ENCODE measurements at regions not wholly inside any gene's neighbourhood (a gene's known extent, or its start where the extent isn't known, plus 50 kb on each side); places are given as distances from the start of the nearest gene placed in this dataset.

DNA sequence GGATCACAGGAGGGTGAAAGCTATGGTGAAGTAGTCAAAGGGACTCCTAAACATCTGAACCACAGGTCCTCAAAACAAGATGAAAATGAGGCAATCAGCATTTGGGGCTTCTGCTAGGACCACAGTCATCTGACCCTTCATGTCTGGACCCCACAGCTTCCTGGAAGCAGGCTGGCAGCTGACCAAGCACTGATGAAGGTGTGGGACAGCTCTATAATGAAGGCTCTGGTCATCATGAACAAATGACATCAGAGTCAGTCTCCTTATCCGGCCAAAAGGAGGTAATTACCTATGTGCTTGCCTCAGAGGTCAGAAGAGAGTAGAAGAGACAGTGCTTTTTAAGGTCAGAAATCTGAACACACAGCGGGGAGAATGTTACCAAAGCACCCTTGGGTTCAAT is 101.2 kb upstream of the GNAO1 start:
- DNase-seq (ENCODE audit: low read depth): no peak

DNA sequence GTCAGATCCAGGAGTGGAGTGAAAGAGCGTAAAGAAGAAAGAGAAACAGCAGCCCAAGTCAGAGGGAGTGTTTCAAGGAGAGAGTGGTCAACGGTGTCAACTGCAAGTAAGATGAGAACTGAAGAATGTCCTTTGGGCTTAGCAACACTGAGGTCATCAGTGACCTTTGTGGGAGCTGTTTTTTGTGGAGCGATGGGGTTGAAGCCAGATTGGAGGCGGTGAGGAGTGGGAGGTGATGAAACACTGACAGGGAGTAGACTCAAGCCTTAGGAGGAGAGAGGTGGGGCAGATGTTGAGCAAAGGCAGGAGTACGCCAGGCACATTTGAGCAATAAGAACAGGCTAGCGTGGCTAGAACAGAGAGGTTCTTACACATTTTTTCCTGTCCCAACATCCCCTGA is 103.7 kb upstream of the GNAO1 start:
- DNase-seq (ENCODE audit: low read depth): no peak

DNA sequence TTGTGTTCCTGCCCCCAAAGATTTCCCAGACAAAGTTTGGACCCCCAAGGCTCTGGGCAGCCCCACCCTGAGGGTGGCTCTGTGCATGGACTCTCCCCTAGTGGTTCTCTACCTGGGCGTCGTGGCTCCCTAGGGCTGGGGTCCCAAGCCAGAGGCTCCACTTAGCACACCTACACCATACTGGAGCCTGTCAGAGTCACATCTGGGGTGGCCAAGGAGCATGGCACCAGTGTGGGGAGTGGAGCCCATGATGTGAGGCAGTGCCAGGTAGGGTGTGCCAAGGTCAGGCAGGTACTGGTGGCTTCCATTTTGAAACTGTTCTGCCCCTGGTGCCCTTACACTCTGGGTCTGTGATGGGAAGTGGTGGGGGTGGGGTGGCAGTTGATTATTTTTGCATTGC is 109.9 kb upstream of the GNAO1 start:
- no peak for DNase-seq (ENCODE audit: low read depth)

DNA sequence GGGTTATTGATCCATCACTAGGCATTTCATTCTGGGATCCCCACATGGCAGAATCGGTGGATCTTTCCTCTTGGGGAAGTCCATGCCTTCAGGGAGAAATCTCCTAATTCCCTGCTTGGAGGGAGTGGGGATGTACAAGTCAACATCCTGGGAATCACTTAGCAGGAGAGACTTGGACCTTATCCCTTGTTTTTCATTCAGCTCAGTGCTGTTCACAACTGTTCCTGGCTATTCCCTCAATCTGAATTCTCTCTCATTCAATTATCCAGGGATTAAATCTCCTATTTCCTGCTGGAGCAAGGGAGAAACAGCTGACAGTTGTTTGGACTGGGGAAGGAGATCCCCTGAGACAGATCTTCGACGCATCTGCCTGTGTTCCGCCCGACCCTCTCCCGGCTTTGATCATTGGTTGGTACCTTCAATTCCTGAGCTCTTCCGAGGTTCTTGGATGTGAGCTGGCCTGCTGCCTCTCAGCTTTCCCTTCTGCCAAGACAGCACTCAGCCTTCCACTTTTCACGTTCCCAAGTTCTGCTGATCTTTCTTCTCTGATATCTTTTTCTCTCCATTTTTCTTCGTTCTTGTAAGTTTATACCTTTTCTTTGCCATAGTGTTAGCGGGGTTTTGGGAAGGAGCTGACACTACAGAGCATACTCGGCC is 115.4 kb upstream of the GNAO1 start:
- DNase-seq (ENCODE audit: low read depth): no peak

DNA sequence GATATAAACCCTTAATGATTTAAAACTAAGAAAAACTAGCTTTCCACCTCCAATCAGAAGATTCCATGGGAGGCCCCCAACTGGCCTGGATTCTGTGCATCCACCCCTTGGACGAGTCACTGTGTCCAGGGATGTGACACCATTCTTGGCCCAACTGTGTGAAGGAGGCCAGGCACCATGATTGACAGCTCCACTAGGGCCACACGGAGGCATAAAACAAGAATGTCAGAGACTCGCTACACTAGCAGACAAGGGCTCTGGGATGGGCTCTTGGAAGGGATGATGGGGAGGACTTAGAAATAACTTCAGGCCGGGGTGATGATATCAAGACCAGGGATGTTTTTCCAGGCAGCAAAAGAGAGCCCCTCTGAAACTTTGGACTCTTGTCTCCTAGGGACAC is 117.8 kb upstream of the GNAO1 start:
- DNase-seq (ENCODE audit: low read depth): no peak

GRCh38 chr16:56072096-56072495 is 119.2 kb upstream of the GNAO1 start:
- no peak for DNase-seq (ENCODE audit: low read depth)

DNA sequence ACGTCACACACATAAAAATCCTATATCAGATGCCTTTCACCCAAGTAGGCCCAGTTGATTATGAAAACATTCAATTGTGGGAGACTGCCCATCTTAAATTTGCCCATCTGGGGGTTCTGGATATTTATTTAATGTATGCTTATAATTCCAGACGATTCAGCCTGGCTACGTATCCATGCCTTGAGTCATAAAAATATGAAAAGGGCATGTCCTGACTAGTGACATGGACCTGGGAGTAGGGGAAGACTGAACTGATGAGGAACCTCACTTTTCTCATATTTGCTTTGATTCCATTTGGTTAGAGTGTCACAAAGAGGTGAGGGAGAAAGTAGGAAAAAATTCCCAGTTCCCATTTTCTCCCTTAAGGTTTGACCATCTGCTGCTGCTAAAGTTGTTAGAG is 122.5 kb upstream of the GNAO1 start:
- no peak for DNase-seq (ENCODE audit: low read depth)

GRCh38 chr16:56068314-56068713 is 123.0 kb upstream of the GNAO1 start:
- DNase-seq (ENCODE audit: low read depth): no peak

DNA sequence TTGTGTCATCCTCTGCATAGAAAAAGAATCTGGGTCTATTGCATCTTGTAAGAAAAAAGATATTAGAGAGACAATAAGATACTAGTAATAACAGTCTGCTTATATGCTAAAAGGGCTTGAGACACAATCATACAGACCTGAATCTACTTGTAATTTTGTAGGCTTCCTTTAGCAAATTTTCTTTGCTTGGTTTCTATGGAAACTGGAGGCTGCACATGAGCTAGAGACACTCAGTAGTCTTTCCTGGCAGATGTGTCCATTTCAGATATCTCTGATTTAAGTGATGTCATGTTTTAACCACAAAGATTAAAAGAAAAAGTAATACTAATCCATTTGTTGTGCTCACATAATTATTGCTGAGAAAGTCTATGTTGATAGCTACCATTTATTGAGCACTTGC is 123.9 kb upstream of the GNAO1 start:
- DNase-seq (ENCODE audit: low read depth): no peak

DNA sequence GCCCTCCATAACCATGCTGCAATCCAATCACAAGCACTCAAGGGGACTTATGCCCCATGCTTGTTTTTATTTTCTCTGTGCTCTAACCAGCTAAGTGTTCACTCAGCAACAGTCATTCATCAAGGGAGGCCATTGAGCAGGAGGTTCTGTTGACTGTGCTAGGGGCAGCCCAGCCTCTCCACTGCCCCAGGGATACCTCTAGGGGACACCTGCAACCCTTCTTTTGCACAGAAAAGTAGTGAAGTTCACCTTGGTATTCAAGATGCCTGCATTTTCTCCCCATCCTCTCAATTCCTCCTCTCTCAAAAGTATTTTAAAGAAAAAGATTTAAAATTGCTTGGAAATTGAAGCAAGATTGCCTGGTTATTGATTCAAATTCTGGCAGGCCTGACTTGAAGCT is 124.7 kb upstream of the GNAO1 start:
- no peak for DNase-seq (ENCODE audit: low read depth)

GRCh38 chr16:56063111-56063510 is 128.2 kb upstream of the GNAO1 start:
- DNase-seq (ENCODE audit: low read depth): no peak

DNA sequence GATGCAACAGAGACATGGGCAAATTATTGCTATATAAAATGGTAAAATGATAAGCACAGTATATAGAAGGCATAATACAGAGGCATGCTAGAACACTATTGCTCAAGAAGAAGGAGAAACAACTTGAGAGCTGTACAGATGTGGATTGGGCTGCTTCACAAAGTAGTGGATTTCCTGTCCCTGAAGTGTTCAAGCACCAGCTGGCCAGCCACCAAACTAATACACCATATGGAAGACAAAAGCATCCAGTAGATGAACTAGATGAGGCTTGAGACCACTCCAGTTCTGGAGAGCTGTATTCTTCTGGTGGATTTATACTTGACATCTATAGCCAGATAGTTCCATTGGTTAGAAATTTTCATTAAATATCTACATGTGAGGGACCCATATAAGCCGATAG is 134.1 kb upstream of the GNAO1 start:
- no peak for DNase-seq (ENCODE audit: low read depth)

DNA sequence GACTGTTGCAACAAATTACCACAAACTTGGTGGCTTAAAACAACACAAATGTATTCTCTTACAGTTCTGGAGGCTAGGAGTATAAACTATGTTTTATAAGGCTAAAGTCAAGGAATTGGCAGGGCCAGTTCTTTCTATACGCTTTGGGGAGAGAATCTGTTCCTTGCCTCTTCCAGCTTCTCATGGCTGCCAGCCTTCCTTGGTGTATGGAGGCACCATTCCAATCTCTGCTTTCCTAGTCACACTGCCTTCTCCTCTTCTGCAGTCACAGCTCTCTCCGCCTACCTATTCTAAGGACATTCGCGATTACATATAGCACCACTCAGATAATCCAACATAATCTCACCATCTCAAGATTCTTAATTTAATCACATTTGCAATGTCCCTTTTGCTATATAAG is 140.4 kb upstream of the GNAO1 start:
- DNase-seq (ENCODE audit: low read depth): no peak

DNA sequence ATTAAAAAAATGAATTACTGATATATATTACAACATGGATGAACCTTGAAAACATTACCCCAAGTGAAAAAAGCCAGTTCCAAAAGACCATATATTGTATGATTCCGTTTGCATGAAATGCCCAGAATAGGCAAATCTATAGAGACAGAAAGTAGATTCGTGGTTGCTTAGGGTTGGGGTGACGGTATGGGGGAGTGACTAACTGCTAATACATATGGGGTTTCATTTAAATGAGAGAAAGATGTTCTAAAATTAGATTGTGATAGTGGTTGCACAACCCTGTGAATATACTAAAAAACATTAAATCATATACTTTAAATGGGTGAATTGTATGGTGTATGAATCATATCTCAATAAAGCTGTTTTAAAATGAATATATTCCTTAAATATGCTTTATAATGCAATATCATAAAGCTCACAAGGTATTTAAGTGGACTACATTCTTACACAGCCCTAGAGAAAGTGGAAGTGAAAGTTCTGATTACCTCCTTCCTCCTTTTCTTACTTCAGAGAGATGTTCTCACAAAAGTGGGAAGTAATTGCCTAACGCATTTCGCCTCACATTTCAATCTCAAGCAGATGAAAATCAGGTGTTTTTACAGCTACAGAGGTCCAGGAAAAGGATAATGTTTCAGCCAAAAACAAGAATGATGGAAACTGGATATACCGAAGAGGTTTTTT is 142.7 kb upstream of the GNAO1 start:
- DNase-seq (ENCODE audit: low read depth): no peak

DNA sequence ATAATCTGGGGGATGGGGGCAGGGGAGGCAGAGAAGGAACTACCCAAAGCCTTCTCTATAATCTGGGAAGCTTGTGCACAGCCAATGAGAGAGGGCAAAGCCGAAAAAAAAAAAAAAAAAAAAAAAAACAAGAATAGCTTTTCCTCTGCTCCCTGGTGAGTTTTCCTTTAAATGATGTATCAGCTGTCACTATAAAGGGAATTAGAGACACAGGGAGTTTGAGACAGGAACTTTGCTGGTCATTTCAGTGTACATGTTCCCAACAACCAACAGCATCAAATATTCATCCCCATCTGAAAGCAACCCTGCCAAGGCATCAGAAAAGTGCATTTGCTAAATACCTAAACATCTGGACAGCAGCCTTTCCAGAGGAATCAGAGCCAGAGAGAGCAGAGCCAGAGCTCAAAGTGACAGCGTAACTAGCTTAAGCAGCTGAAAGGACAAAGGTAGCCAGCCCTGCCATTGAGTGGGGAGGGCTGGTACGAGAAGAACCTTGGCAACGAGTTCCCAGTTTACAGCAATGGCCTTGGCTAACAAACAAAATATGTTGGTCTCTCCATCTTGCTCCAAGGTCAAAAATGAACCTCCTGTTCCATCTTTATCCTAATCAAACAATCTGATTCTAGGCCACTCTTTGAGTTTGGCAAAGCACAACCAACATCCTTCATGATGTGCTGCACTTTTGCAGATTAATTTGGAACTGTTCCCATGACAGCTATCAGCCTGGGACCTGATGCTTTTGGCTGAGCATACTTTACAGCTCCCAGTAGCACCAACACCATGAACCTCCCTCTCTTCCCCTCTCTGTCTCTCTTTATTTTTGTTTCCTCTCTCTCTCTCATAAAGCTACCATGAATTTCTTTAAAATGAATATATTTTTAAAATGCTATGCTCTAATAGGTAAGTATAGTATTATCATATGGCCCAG is 143.7 kb upstream of the GNAO1 start:
- no peak for DNase-seq (ENCODE audit: low read depth)

GRCh38 chr16:56042416-56042815 is 148.9 kb upstream of the GNAO1 start:
- no peak for DNase-seq (ENCODE audit: low read depth)

GRCh38 chr16:56041556-56042140 is 149.6 kb upstream of the GNAO1 start:
- no peak for DNase-seq (ENCODE audit: low read depth)

DNA sequence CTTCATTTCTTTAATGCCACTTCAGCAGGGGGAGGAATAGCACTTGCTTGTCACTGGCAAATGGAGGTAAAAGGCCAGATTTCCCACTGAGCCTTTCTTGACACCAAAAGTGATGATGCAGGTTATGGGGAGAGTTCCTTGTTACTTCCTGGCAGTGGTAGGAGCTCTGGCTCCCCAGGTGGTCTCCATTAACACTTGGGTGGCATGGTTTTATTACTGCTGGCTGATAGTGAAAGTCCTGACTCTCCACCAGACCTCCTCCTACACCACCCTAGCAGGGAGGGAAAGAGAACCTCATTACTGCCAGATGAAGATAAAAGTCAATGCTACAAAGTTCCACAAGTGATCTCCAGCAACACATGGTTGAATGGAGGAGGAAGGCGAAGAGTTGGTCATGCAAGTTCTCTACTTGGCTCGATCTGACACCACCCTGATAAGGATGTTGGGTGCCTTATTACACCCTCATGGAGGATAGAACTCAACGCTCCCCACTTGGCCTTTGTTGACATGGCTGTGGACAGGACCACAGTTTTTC is 152.7 kb upstream of the GNAO1 start:
- no peak for DNase-seq (ENCODE audit: low read depth)

GRCh38 chr16:56032072-56032471 is 156.9 kb upstream of the CES5A start:
- no peak for DNase-seq (ENCODE audit: low read depth)

DNA sequence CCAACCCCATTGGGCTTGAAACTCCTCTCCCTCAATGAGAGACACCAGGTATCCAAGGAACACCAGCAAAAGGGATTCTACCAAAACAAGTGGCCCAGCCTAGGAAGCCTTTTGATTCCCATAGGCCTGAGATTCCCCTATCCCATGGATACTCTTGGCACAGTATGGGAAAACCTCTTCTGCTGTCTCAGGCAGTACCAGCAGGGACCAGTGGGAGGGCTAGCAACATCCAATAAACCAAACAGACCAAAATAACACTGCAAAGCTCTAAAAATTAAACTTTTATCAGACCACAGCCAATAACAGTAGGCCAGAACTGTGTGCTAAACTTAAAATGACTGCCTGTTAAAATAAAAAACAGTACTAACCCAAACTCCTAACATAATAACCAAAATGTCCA is 153.9 kb upstream of the CES5A start:
- DNase-seq (ENCODE audit: low read depth): no peak

GRCh38 chr16:56022818-56023217 is 147.6 kb upstream of the CES5A start:
- no peak for DNase-seq (ENCODE audit: low read depth)

DNA sequence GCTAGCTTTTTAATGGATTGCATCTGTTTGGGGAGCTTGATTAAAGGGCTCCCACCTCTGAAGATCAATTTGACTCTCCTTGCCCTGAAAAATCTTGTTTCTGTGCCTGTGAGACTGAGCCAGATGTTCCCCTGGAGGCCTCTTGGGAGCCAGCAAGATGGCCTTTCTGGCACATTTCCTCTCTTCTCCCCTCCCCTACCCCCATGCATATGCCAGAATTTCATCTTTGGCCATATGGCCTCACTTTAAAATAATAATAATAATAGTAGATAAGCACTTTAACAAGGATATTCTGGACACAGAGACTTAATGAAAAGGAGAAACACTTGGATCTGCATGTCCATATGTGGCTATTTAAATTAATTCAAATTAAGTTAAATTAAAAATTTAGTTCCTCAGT is 144.1 kb upstream of the CES5A start:
- no peak for DNase-seq (ENCODE audit: low read depth)

Data from fibroblast of gingiva (primary cell).